PC-9 (cell line): ENCODE measurements at regions not wholly inside any gene's neighbourhood (a gene's known extent, or its start where the extent isn't known, plus 50 kb on each side); places are given as distances from the start of the nearest gene placed in this dataset.

Source experiments
- CTCF ChIP-seq: fragments of 200-600 bp; sonication (generic); conservative IDR thresholded peaks from 2 replicates; pipeline ENCODE4 v1.6.1; 2017; ENCODE audit warnings: mixed run types, antibody characterized with exemption, mild to moderate bottlenecking, moderate library complexity
- EZH2 ChIP-seq: fragments of 200-600 bp; sonication (generic); IDR thresholded peaks from 2 replicates; pipeline ENCODE4 v1.8.0; 2017; ENCODE audit warnings: antibody characterized with exemption, low read depth

- TF ChIP-seq CTCF (no peak), EZH2 (no peak)
Observed at GRCh38 chr5:174300118-174300940, 254.8 kb downstream of the NSG2 start.
